GM23248 (cell line): ENCODE measurements at regions not wholly inside any gene's neighbourhood (a gene's known extent, or its start where the extent isn't known, plus 50 kb on each side); places are given as distances from the start of the nearest gene placed in this dataset.

Experiments
- DNase-seq: peaks from one replicate; pipeline ENCODE4 v3.0.0-alpha.2; 2015
- H2AFZ ChIP-seq: fragments of 200-600 bp; sonication (generic); 2 replicates; pipeline ENCODE4 v1.6.1; 2016; ENCODE audit warnings: antibody characterized with exemption
- H3F3A ChIP-seq: fragments of 200-600 bp; sonication (generic); 2 replicates; pipeline ENCODE4 v1.6.1; 2016; ENCODE audit warnings: mild to moderate bottlenecking, antibody characterized with exemption, mixed run types; ENCODE audit not compliant: insufficient read depth
- H3K27ac ChIP-seq: fragments of 200-600 bp; sonication (generic); 2 replicates; pipeline ENCODE4 v1.5.1; 2016; ENCODE audit warnings: mild to moderate bottlenecking
- H3K27me3 ChIP-seq: fragments of 200-600 bp; sonication (generic); replicated peaks from 2 replicates; pipeline ENCODE4 v1.6.1; 2016; ENCODE audit warnings: mild to moderate bottlenecking; ENCODE audit not compliant: insufficient read depth
- H3K36me3 ChIP-seq: fragments of 200-600 bp; sonication (generic); 2 replicates; pipeline ENCODE4 v1.6.1; 2016; ENCODE audit warnings: low read depth, mild to moderate bottlenecking
- H3K4me1 ChIP-seq: fragments of 200-600 bp; sonication (generic); 2 replicates; pipeline ENCODE4 v1.6.1; 2016; ENCODE audit warnings: mild to moderate bottlenecking; ENCODE audit not compliant: insufficient read depth
- H3K4me2 ChIP-seq: fragments of 200-600 bp; sonication (generic); one replicate; pipeline ENCODE4 v1.6.1; 2016; ENCODE audit warnings: mild to moderate bottlenecking; ENCODE audit not compliant: unreplicated experiment
- H3K4me3 ChIP-seq: fragments of 200-600 bp; sonication (generic); 2 replicates; pipeline ENCODE4 v1.5.1; 2016; ENCODE audit warnings: mild to moderate bottlenecking
- H3K79me2 ChIP-seq: fragments of 200-600 bp; sonication (generic); 2 replicates; pipeline ENCODE4 v1.6.1; 2016; ENCODE audit warnings: mild to moderate bottlenecking; ENCODE audit not compliant: insufficient read depth
- H3K9ac ChIP-seq: fragments of 200-600 bp; sonication (generic); 2 replicates; pipeline ENCODE4 v1.6.1; 2016; ENCODE audit warnings: mild to moderate bottlenecking
- H3K9me2 ChIP-seq: fragments of 200-600 bp; sonication (generic); 2 replicates; pipeline ENCODE4 v1.6.1; 2016; ENCODE audit warnings: mixed run types, mild to moderate bottlenecking, moderate library complexity; ENCODE audit not compliant: insufficient read depth
- H3K9me3 ChIP-seq: fragments of 200-600 bp; sonication (generic); one replicate; pipeline ENCODE4 v1.6.1; 2017; ENCODE audit warnings: low read depth
- H4K20me1 ChIP-seq: fragments of 200-600 bp; sonication (generic); 2 replicates; pipeline ENCODE4 v1.6.0; 2016; ENCODE audit not compliant: insufficient read depth
- EZH2 ChIP-seq: fragments of 200-600 bp; sonication (generic); IDR thresholded peaks from 2 replicates; pipeline ENCODE4 v1.6.1; 2018; ENCODE audit warnings: antibody characterized with exemption, mild to moderate bottlenecking; ENCODE audit not compliant: insufficient read depth, poor library complexity, severe bottlenecking
- EZH2phosphoT487 ChIP-seq: fragments of 200-600 bp; sonication (generic); IDR thresholded peaks from 2 replicates; pipeline ENCODE4 v1.6.1; 2018; ENCODE audit warnings: antibody characterized with exemption, moderate library complexity, mild to moderate bottlenecking, low read depth; ENCODE audit not compliant: insufficient read depth
- WGBS, 2 experiments: methylation state at CpG; one replicate each; pipeline ENCODE4 v1.1.6; 2015 to 2017; ENCODE audit warnings: low lambda C conversion rate in 2 of 2, low coverage in 1 of 2; ENCODE audit errors: missing lambda C conversion rate in 2 of 2; 5-methylcytosine and 5-hydroxymethylcytosine counted together
- in situ Hi-C: fragments of 300-500 bp; cut with MboI; formaldehyde crosslinking; loops from 2 replicates; pipeline ENCODE4 v1.15.0; 2020

DNA sequence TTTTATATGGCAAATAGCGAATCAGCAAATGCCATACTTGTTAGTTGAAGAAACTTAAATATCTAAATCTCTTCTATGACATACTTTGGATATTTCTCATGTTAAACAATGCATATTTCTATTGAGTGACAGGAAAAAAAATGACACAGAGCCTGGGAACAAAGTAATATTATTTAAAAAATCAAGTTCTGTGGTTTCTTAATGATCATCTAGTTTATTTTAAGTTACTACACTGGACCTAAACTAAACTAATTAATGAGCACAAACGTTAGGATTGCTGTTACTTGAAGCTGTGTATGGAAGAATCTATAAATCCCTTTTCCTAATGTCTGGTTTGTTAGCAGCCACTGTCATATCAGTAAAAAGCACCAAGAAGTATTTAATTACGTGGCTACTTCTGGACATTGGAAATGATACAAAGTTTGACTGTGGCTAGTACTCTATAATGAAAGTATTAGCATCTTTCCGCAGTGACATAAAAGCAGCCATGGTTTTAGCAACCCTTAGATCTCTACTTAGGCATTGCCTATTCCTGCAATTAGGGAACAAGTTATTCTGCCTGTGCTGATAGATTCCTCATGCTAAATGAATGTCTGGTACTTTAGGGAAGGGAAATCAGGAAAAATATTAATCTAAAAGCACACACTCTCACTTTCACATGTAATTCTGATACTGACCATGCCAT, 981.7 kb upstream of the B3GALT2 start:
- no peak overlapping the region for H2AFZ ChIP-seq

DNA sequence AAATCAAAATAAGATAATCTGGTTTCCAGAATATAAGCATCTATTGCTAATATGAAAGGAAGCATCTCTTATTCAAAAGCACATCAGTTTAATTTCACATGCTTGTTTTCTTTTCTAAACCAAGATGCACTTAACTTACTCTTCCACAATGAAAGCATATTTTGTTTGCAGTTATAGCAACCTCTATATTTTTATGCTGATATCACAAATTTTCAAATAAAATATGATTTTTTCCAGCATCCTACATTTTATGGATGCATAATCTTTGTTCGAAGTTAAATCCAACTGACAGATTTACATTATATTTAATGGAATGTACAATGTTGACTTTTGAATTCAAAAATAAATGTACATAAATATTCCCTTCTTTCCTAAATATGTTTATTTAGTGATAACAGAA, 978.3 kb upstream of the B3GALT2 start:
- Histone ChIP-seq H3K9me2 (no peaks in the 10 kb centered on the region), H3K27ac (no peak overlapping the region), H3K9ac (no peak overlapping the region), H3K9me3 (peaks cover 3% of the 10 kb centered on the region), H3K4me1 (no peaks in the 10 kb centered on the region), H3K36me3 (no peaks in the 10 kb centered on the region), H3K27me3 (no peaks in the 10 kb centered on the region), H3K79me2 (no peaks in the 10 kb centered on the region), H3F3A (no peaks in the 10 kb centered on the region), H2AFZ (no peak overlapping the region), H4K20me1 (no peaks in the 10 kb centered on the region), H3K4me2 (no peak overlapping the region), H3K4me3 (no peak overlapping the region)
- no peak for DNase-seq
- WGBS, 2 experiments, result 14 to 16% methylated on average over 1 of the region's 1 CpG
- in situ Hi-C loops, result no loop called here
- TF ChIP-seq EZH2 (no peak), EZH2phosphoT487 (no peak)

More for the DNA sequence above, 981.7 kb upstream of the B3GALT2 start:
- DNase-seq, result no peak
- H3K79me2 ChIP-seq, result no peaks in the 10 kb centered on the region
- H3K9me3 ChIP-seq, result peaks cover 3% of the 10 kb centered on the region
- TF ChIP-seq EZH2, result no peak
- in situ Hi-C loops, result no loop called here
- no peaks in the 10 kb centered on the region for H3K36me3 ChIP-seq
- H3F3A ChIP-seq, result no peaks in the 10 kb centered on the region
- no peaks in the 10 kb centered on the region for H3K9me2 ChIP-seq
- H3K9ac ChIP-seq, result no peak overlapping the region
- H3K4me3 ChIP-seq, result no peak overlapping the region
- no peak overlapping the region for H3K27ac ChIP-seq
- no peaks in the 10 kb centered on the region for H3K4me1 ChIP-seq
- no peak overlapping the region for H3K4me2 ChIP-seq
- no peaks in the 10 kb centered on the region for H4K20me1 ChIP-seq
- no peaks in the 10 kb centered on the region for H3K27me3 ChIP-seq
- 10 to 15% methylated on average over 4 of the region's 4 CpGs for WGBS, 2 experiments

DNA sequence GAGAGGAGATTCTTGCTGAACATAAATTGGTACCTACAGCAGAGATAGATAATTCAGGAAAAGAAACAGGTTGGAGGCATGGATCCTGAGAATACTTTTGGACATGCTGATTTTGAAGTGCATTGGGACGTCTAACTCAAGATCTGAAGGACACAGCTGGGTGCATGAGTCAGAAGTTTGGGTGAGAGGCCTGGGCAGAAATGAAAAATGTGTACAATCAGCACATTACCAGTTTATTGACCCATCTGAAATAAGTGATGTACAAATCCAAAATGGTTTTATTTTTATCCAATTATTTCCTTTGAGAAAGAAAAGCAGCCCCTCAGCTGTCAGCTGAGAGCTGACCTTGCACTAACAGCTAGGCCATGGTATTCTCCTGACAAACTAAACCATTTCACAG, 975.2 kb upstream of the B3GALT2 start:
- H3K4me1 ChIP-seq, result no peaks in the 10 kb centered on the region
- no peak overlapping the region for H3K9ac ChIP-seq
- DNase-seq, result no peak
- no peak overlapping the region for H3K27ac ChIP-seq
- no peak overlapping the region for H2AFZ ChIP-seq
- WGBS, 2 experiments, result 0 to 10% methylated on average over 1 of the region's 1 CpG
- H3K9me2 ChIP-seq, result no peaks in the 10 kb centered on the region
- no peak overlapping the region for H3K4me2 ChIP-seq
- no peak overlapping the region for H3K4me3 ChIP-seq
- H3F3A ChIP-seq, result no peaks in the 10 kb centered on the region
- H3K79me2 ChIP-seq, result no peaks in the 10 kb centered on the region
- no peaks in the 10 kb centered on the region for H4K20me1 ChIP-seq
- no peaks in the 10 kb centered on the region for H3K27me3 ChIP-seq
- TF ChIP-seq EZH2phosphoT487 (no peak), EZH2 (no peak)
- no peaks in the 10 kb centered on the region for H3K36me3 ChIP-seq
- peaks cover 3% of the 10 kb centered on the region for H3K9me3 ChIP-seq
- in situ Hi-C loops, result no loop called here

DNA sequence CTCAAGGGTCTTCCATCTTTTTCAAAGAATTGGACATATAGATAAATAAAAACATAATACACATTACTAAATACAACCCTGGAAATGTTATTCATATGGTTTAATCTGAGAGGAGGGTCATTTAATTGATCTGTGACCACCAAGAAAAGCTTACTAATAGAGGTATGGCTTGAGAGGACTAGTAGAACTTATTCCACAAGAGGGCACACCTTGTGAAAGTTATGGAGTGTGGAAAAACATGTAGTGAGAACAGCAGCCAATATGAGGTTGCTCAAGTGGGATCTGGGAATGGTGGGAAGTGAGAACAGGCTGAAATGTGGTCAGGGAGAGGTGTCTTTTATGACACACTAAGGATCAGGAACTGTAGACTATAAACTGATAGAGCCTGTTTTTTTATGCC, 973.5 kb upstream of the B3GALT2 start:
- no peak overlapping the region for H2AFZ ChIP-seq
- no peak for TF ChIP-seq EZH2
- no peak for TF ChIP-seq EZH2phosphoT487
- no peaks in the 10 kb centered on the region for H3K9me3 ChIP-seq
- H3K4me3 ChIP-seq, result no peak overlapping the region
- no peaks in the 10 kb centered on the region for H4K20me1 ChIP-seq
- no peaks in the 10 kb centered on the region for H3K36me3 ChIP-seq
- H3K9me2 ChIP-seq, result no peaks in the 10 kb centered on the region
- no peaks in the 10 kb centered on the region for H3F3A ChIP-seq
- in situ Hi-C loops, result no loop called here
- H3K27ac ChIP-seq, result no peak overlapping the region
- DNase-seq, result no peak
- H3K27me3 ChIP-seq, result no peaks in the 10 kb centered on the region
- no peaks in the 10 kb centered on the region for H3K79me2 ChIP-seq
- H3K4me1 ChIP-seq, result no peaks in the 10 kb centered on the region
- no peak overlapping the region for H3K9ac ChIP-seq
- no peak overlapping the region for H3K4me2 ChIP-seq

DNA sequence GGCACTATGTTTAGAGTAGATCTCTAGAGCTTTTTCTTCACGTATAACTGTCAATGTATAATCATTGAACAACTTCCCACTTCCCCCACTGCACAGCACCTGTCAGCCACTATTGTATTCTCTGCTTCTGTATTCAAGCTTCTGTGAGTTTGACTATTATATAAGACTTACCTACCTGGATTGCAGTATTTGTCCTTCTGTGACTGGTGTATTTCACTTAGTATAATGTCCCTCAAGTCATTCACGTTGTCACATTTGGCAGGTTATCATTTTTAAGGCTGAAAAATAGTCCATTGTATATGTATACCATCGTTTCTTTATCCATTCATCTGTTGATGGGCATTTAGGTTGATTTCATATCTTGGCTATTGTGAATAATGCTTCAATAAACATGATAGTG, 969.5 kb upstream of the B3GALT2 start:
- Histone ChIP-seq H3K9me3 (no peaks in the 10 kb centered on the region), H3K27me3 (no peaks in the 10 kb centered on the region), H3K9ac (no peak overlapping the region), H3K4me3 (no peak overlapping the region), H3K4me1 (no peaks in the 10 kb centered on the region), H4K20me1 (no peaks in the 10 kb centered on the region), H3K4me2 (no peak overlapping the region), H2AFZ (no peak overlapping the region), H3K27ac (no peak overlapping the region), H3K79me2 (no peaks in the 10 kb centered on the region), H3F3A (no peaks in the 10 kb centered on the region), H3K36me3 (no peaks in the 10 kb centered on the region), H3K9me2 (no peaks in the 10 kb centered on the region)
- in situ Hi-C loops, result no loop called here
- 14% methylated on average over 3 of the region's 3 CpGs for WGBS, 2 experiments
- DNase-seq, result no peak
- TF ChIP-seq EZH2, result no peak
- no peak for TF ChIP-seq EZH2phosphoT487
